ENCODE measurements at regions not wholly inside any gene's neighbourhood (a gene's known extent, or its start where the extent isn't known, plus 50 kb on each side); places are given as distances from the start of the nearest gene placed in this dataset.

GRCh38 chr6:139923964-139924475 lies 549.6 kb upstream of the CITED2 start:
- DNase-seq (ENCODE audit: low read depth): no peak

GRCh38 chr6:139922236-139922635 lies 547.8 kb upstream of the CITED2 start:
- no peak for DNase-seq (ENCODE audit: low read depth)

- DNase-seq (ENCODE audit: low read depth): no peak
Measured at GRCh38 chr6:139920776-139921100, 546.3 kb upstream of the CITED2 start.

GRCh38 chr6:139920027-139920775 lies 545.8 kb upstream of the CITED2 start:
- no peak for DNase-seq (ENCODE audit: low read depth)

- no peak for DNase-seq (ENCODE audit: low read depth)
Measured at GRCh38 chr6:139919107-139920026, 544.9 kb upstream of the CITED2 start.

GRCh38 chr6:139917951-139918630 lies 543.6 kb upstream of the CITED2 start:
- no peak for DNase-seq (ENCODE audit: low read depth)

GRCh38 chr6:139914910-139915309 lies 540.5 kb upstream of the CITED2 start:
- DNase-seq (ENCODE audit: low read depth): no peak

GRCh38 chr6:139912735-139913400 lies 538.4 kb upstream of the CITED2 start:
- DNase-seq (ENCODE audit: low read depth): no peak

- no peak for DNase-seq (ENCODE audit: low read depth)
Measured at GRCh38 chr6:139909992-139910391, 535.5 kb upstream of the CITED2 start.

- DNase-seq (ENCODE audit: low read depth): peak; percentile 52
Measured at GRCh38 chr6:139905404-139906052, 531.1 kb upstream of the CITED2 start.

- DNase-seq (ENCODE audit: low read depth): no peak
Measured at GRCh38 chr6:139904568-139904967, 530.1 kb upstream of the CITED2 start.

GRCh38 chr6:139904158-139904533 lies 529.7 kb upstream of the CITED2 start:
- DNase-seq (ENCODE audit: low read depth): no peak

- no peak for DNase-seq (ENCODE audit: low read depth)
Measured at GRCh38 chr6:139903411-139904157, 529.1 kb upstream of the CITED2 start.

GRCh38 chr6:139895205-139895793 lies 520.9 kb upstream of the CITED2 start:
- DNase-seq (ENCODE audit: low read depth): no peak

GRCh38 chr6:139894271-139894670 lies 519.8 kb upstream of the CITED2 start:
- DNase-seq (ENCODE audit: low read depth): no peak

GRCh38 chr6:139891471-139891870 lies 517.0 kb upstream of the CITED2 start:
- peak; percentile 43 for DNase-seq (ENCODE audit: low read depth)

GRCh38 chr6:139888681-139889122 lies 514.3 kb upstream of the CITED2 start:
- peak; percentile 58 for DNase-seq (ENCODE audit: low read depth)

GRCh38 chr6:139887275-139887674 lies 512.8 kb upstream of the CITED2 start:
- no peak for DNase-seq (ENCODE audit: low read depth)

GRCh38 chr6:139886396-139886795 lies 511.9 kb upstream of the CITED2 start:
- DNase-seq (ENCODE audit: low read depth): peak; percentile 44

- no peak for DNase-seq (ENCODE audit: low read depth)
Measured at GRCh38 chr6:139885909-139886308, 511.5 kb upstream of the CITED2 start.

Data from EH (cell line).